Stimulated activated CD4-positive, alpha-beta T cell treated with anti-CD3 and anti-CD28 coated beads, Interleukin-4, amount 100 ng/mL, for 48 hours (primary cell): ENCODE measurements at regions not wholly inside any gene's neighbourhood (a gene's known extent, or its start where the extent isn't known, plus 50 kb on each side); places are given as distances from the start of the nearest gene placed in this dataset.

Experiments used
- DNase-seq, 2 donors: peaks; one replicate each; pipeline ENCODE4 v3.0.0-alpha.2; 2020; ENCODE audit warnings: low read depth in 2 of 2

DNA sequence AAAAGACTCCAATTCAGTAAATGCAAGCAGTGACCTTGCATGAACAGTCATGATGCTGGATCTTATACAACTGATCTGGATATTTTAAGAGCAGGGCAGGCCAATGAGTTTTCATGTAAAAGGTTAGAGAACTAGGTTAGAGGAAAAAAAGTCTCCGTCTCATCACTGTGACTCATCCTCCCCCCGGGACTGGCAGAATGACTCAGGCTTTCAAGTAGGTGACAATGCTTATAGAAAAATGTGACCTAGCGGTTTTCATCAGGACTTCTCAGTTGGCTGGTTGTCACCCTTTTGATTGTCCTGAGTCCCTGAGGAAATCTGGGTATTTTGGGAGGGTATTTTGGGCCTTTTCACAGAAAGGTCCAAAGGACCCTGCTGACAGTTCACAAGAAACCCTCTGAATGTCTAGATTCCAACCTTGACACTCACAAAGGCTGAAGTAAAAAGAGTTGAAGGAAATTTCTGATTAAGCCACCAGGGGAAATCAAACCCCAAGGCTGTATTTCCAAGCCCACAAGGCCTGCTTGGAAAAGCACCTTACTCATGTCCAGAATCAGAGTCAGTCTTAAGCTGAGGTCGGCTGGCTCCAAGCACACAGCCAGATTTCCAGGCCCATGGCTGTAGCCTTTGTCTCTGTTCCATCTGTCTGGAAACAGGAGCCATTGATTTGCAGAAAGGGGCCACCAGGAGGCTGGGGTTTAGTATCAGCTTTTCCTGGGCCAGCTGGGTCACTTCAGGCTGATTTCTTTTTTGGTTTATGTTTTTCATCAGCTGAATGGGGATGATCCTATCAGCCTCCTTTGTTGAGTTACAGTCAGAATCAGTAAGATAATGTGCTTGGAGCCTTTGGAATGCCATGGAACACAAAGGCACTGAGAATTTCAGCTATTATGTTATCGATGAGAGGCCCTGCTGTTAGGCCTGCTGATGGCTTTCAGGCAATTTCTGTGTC, 226.4 kb upstream of the HABP2 start:
- peak; percentile 11 to 20 for DNase-seq

DNA sequence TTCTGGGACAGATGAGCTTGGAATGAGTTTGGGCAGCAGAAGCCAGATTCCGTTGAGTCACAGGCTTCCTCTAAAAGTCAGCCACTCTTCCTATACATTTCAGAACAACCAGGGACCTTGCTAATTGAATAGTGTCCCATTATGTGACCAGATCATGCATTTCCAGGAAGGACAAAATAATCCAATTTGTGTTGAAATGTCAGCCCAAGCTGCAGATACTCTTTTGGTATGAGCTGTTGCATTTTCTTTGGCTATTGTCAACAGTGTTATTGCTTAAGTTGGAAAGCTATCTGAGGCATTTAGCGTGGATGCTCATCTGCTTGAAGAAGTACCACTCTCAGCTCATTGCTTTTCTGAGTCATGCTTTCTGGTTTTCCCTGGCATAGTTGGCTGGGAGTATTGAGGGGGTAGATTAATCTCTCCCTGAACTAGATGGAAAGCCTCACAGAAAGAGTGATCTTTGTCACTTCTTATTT, 223.7 kb upstream of the HABP2 start:
- no peak for DNase-seq

DNA sequence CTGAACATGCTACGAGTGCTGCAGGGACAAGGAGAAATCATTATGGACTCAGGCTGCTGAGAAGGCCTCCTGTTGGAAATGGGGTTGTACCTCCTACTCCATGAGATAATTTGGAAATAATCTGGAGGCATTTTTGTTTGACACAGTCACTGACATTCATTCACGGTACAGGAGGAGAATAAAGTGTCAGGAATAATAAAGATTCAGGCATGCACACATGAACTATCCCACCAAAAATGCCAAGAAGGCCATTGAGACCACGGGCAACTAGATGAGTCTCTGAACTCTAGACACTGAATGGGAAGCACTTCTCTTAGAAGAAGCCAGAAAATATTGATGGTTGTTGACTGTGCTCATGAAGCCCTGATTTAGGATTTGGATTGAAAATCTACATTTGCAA, 220.9 kb upstream of the HABP2 start:
- DNase-seq, result no peak

DNA sequence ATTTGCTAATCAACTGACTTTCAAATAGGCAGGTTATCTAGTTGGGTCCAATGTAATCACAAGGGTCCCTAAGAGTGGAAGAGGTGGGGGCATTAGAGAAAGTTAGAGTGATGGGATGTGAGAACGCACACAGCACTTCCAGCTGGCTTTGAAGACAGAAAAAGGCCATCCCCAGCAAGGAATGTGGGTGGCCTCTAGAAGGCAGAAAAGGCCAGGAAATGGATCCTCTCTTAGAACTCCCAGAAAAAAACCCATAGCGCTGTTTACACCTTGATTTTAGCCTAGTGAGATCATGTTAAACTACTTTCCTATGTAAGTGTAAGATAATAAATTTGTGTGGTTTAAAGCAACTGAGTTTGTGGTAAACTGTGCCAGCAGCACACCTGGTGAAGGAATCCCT, 219.5 kb upstream of the HABP2 start:
- no peak for DNase-seq

DNA sequence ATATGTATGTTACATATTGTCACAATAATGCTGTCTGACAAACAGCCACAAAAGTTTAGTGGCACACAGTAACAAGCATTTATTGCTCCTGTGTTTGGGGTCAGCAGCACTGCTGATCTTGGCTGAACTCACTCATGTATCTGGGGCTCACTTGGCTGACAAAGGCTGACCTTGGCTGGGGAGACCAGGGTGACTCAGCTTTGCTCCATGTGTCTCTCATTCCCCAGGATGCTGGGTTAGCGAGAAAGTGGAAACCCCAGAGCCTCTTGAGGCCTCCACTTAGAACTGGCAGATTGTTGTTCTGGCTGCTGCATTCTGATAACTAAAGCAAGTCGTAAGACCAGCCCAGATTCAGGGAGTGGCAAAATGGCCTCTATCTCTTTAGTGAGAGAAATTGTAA, 217.3 kb upstream of the HABP2 start:
- DNase-seq, result no peak

DNA sequence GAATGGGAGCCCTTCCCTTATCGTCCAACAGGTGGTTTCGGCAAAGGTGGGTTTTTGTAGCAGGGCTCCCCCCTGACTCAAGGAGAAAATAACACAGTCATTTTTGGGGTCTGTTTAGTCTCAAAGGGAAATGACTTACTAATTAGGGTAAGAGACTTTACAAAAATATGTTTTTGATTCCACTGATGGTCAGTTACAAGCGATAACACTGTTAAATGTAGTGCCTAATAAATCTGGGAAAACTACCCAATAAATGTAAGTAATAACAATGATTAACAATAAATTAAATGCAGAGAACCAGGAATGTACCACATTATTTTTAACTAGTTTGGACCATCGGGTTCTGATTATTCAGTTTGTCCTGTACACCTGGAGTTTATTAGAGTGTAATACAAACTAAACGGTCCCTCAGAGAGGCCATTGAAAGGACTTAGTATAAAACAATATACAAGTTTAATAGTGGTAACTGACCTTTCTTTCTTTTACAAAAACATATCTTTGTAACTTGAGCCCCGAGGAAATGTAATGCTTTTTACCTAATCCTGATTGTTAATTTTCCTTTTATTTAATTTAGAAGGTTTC, 216.2 kb upstream of the HABP2 start:
- DNase-seq, result no peak

DNA sequence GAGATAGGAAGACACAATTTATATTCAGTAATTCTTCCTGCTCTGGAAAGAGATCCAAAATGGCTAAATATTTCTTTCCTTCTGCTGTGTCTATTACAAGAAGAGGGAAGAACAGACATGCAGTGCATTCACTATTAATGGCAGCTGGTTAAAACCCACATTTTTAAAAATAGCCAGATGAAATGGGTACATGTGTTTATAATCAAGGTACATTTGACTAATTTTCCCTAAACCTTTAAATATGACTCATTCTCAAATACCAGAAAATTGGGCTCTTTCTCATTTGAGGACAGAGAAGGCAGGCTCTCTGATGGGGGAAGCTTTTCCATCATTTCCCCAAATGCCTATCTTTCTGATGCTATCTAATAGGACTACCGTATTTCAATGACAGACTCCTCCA, 215.7 kb upstream of the HABP2 start:
- no peak for DNase-seq

DNA sequence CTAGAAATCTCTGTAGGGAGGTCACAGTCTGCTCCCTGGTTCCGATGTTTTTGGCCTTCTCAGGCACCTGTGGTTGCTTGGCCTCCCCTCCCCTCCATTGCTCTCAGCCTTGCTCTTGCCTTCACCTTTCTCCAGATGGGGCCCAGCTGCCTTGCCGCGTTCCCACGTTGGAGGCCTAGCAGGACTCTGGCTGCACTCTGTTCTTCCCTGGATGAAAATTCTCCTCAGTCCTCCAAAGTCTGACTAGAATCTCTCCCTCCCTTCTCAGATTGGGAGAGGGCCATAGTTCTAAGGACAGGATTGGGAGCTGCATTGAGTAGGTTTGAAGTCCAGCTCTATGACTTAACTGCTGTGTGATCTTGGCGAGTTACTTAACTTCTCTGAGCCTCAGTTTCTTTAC, 213.7 kb upstream of the HABP2 start:
- DNase-seq, result no peak

DNA sequence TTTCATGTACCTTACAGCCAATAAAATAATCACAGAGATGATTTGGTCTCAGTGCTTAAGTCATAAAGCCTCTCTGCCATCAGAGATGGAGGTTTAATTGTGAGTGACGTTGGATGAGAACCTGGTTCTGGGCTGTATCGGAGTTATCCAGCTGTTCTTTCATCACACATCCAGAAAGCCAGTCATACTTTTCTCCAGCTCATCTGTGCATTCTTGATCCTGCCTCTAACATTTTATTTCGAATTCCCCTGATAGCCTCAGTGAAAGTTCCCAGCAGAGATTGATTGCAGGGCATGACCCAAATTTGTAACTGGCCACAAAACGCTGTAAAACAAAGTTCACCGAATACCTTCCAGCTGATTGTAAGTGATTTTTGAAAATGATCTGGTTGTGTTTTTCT, 212.6 kb upstream of the HABP2 start:
- DNase-seq, result no peak

DNA sequence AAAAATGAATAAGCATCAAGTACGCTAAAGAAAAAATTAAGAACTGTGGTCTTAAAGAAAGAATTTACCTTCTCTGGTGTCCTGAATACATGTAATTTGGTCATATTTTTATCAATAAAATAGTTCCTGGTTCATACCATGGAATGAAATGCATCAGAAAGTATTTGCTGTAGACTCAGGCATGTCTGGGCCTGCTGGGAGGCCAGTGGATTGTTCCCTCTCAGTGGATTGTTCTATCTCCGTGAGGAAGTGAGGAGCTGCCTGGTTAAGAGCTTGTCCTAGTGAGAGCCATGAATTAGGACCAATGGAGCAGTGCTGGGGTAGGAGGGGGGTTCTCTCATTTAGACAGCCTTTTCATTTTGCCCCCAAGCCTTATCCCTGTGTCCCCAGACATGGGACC, 211.7 kb upstream of the HABP2 start:
- DNase-seq, result no peak

DNA sequence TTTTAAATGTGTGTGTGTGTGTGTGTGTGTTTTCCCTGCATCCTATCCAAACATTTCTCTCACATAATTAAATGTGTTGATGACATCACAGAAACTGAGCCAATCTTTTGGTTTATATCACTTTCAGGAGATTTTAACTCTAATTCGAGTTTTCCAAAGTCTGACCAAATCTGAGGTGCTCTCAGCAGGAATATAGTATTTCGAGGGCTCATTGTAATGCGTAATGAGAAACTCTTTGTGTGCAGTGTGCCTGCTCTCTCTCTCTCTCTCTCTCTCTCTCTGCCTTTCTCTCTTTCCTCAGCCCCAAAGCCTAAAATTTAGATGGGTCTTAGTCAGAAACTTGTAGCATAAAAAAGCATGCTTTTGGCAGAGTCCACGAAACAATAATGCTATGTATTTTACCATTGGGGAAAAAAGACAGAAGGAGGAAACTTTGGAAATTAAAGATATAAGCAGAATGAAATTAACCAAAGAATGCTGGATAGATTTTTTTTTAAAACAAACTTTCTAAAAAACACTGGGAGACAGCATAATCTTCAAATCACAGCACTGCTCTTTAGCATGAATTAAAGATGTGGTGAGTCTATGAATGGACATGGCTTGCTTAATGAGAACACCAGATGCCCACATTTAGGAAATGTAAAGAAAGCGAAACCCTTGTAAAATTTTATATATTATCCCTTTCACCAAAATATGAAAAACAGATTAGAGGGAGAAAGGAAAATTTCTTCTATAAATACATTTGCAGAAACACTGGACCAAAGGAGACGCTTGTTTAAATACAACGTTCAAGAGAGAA, 206.8 kb upstream of the HABP2 start:
- DNase-seq, result no peak

DNA sequence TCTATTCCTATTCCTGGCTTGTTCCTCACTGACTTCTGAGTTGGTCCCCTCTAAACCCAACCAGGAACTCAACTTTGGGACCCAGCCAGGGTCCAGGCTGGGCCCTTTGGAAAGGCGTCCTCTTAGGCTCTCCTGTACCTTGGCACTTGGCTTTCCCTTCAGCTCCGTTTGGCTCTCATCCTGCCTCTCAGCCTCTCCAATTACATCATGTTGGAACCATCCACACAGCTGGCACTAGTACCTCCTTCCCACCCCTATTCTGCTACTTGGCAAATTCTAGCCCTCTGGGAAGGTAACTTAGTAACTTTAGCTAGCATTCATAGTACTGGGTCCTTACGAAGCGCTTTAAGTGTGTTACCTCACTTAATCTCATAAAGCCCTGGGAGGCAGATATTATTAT, 205.3 kb upstream of the HABP2 start:
- no peak for DNase-seq

DNA sequence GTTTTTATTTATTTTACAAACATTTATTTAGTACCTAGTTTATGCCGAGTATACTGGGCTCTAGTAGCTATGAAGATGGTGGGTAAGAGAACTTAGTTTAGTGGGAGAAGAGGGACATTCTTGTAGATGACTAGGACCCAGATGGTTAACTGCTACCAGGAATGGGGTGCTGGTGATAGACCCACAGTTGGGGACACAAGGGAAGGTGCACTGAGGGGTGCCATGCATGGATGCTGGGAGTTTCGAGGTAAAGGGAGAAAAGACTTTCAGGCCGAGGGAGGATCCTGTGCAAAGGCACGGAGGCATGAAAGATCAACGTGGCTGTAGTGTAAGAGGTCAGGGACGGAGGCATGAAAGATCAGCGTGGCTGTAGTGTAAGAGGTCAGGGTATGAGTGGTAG, 204.2 kb upstream of the HABP2 start:
- DNase-seq, result no peak

DNA sequence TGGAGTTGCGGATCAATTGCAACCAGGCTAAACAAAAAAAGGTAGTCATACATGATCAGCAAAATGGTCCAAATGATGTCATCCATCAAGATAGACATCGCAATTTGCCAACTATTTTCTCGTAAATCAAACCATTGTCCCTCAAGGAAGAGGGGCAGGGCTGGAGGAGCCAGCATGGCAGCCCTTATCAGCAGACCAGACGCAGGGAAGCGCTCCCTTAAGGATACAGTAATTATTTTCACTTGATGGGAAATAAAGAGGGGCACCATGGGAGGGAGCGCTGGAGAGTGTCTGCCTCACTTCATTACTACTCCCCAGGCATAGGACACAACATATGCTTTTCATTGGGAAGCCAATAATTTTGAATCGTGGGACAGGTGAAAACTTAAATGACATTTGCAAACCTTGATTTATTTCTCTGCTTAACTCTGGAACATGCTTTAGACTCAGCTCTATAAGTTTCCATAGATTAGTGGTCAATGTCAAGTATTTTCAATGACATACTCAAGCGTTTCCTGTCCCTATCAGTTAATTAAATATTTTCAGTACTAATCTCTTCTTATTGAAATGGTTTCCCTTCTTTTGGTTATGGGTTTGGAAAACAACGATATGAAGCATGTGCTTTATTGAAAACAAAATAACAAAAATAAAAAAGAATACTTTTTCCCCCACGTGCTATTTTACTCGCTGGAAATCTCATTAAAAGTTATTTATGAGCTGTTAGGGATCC, 202.4 kb upstream of the HABP2 start:
- no peak for DNase-seq

DNA sequence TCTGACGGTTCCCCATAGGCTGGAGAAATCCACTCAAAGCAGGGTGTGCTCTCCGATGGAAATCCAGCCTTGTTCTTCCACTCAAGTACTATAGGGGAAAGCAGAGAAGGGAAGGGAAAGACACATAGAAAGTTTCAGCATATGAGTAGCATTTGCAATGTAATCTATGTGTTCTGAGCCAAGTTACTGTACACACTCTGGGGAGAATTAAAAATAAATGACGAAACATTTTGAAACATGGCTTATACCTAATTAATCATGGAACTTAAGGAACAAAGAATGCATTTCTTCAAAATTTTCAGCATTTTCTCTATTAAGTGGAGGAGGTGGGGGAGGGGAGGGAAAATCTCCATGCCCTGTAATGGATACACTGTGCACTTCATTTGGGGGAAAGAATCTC, 198.1 kb upstream of the HABP2 start:
- no peak for DNase-seq

DNA sequence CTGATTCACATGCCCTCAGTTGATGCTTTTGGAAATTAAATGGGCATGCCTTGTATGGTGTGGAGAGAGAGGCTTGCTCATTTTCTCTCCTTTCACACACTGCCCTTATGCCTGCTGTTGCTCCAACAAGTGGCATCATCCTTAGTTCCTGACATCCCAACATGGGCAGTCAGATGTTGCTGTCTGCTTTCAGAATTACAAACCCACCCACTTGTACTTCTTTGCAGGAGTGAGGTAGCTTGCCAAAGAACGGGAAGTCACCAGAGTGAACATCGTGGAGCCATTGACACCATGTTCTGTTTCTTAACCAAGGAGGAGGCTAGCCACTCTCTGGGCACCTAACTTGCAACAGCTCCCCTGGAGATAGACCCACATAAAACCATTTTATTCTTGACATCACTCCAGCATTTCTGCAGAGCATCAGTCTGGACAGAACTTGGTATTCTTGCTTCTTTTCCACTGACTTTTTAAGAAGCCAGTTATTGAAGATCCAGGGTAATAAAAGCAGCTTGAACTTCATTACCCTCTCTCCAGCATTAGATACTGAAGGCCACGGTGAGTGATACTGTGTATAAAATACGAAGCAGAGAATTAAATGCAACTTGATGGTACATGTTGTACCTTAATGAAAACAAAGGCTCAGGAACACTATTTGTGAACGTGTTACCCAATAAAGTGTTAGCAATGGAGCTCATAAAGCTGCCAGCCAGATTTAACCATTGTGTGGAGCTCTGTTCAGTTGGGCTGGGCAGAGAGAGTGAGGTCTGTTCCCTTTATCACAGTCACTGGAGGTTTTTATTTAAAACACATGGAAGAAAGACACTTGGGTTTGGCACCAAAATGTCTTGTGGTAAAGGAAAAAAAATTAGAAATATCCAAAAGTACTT, 195.8 kb upstream of the HABP2 start:
- no peak for DNase-seq

DNA sequence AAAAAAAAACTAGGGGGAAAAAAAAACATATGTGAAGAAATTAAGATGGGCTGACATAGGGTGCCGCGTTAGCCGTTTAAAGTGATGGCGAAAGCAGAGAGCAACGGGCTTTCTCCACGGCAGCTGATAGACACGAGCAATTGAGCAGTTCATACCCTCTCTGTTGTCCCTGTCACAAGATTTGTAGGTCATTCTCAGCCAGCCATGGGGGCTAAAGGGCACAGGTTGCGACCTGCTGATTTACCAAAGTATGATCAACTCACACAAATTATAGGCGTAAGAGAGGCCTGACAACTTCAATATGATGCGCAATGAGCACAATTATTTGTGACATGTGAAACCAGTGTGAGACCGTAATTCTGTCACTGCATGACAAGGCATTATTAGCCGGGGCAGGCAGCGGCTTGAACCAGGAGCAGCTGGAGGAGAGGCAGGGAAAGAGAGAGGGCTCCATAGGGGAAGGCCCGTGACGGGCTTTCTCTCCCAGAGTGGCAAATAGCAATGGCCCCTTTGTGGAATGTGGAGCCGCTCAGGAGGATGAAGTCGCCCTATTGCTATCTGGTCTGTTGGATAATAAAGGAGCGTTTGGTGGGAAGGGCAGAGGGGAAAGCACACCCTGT, 195.1 kb upstream of the HABP2 start:
- no peak for DNase-seq

DNA sequence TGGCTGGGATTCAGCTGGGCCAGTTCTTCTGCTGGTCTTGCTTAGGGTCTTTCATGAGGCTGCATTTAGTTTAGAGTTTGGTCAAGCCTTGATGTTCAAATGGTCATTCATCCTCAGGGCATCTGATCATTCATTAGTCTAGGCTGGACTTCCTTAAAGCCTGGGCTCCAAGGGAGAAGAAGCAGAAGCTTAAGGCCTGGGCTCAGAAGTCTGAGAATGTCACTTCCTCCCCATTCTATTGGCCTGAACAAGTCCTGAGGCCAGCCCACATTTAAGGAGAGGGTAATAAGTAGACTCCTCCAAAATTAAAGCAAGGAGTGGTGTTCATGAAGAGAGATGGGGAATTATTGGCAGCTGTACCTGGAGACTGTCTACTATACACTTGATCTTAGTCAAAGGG, 193.2 kb upstream of the HABP2 start:
- DNase-seq, result no peak

DNA sequence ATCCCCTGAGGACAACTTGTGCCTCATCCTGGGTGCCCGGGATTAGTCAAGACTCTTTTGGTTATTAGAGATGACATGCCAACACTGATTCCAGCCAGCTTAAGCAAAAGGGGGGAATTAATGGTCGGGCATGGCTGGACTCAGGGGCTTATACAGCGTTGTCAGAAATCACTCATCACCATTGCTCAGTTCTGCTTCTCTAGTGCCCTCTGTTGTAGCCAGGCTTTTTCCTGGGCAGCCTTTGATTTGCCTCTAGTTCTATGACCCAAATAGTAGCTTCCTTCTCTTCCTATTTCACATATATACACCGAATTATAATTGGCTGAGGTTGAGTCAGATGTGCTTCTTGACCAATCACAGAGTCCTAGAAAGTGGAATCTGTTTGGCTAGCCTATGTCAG, 192.0 kb upstream of the HABP2 start:
- no peak for DNase-seq

DNA sequence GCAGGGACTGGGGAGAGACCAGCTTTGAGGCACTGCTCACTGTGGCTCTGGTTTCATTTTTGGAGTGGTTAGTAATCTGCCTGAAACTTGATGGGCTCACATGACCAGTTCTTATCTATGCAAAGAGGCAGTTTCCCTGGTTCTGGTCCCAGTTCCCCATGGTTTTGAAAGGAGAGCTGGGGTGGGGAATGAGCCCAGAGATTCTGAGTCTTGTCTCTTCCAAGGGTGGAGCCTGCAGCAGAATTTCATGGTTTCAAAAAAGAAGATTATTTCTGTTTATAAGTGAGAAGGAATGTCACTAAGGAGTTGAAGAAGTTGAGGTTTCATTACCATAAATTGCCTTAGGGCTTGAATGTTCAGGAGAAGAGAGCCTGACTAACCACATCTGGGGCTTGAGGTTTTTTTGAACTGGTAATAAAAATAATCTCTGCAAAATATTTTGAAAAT, 190.2 kb upstream of the HABP2 start:
- DNase-seq, result no peak
